ENCODE measurements at regions not wholly inside any gene's neighbourhood (a gene's known extent, or its start where the extent isn't known, plus 50 kb on each side); places are given as distances from the start of the nearest gene placed in this dataset.
"Not testable (repeated sequence)": the region's sequence is repeated elsewhere in the genome, so short reads cannot be mapped to it uniquely, and the experiment has no call there.

- CTCF ChIA-PET: no interaction called here
- no peak for DNase-seq
- WGBS (ENCODE audit: insufficient coverage): no CpG with 5 or more reads among the region's 1 CpG
These were observed 240.2 kb upstream of the LYPLAL1 start for GRCh38 chr1:218933513-218933912.

GRCh38 chr1:218935408-218935807 lies 238.3 kb upstream of the LYPLAL1 start:
- H3K4me1 ChIP-seq (ENCODE audit: control extremely low read depth in 1 of 4, control insufficient read depth in 4 of 4, insufficient read depth in 4 of 4, low read length in 3 of 4); H3K4me3 ChIP-seq (ENCODE audit: control insufficient read depth in 1 of 7, extremely low read depth in 1 of 7, insufficient read depth in 4 of 7, low read depth in 2 of 7, low read length in 6 of 7); POLR2A ChIA-PET; H3K9me3 ChIP-seq (ENCODE audit: control extremely low read depth in 1 of 5, control insufficient read depth in 4 of 5, insufficient read depth in 2 of 5, low read depth in 1 of 5, low read length in 4 of 5); H3K27me3 ChIP-seq (replicated peaks in 2 of 5; ENCODE audit: control insufficient read depth in 4 of 5, insufficient read depth in 5 of 5, low read length in 4 of 5); DNase-seq; H3K27ac ChIP-seq (ENCODE audit: insufficient read depth in 1 of 2, low read depth in 1 of 2, low read length in 2 of 2, poor library complexity in 1 of 2, severe bottlenecking in 2 of 2); H3K36me3 ChIP-seq (ENCODE audit: control insufficient read depth in 4 of 4, insufficient read depth in 4 of 4, low read length in 3 of 4): not testable (repeated sequence)
- WGBS (ENCODE audit: insufficient coverage): 100% methylated on average over 1 of the region's 2 CpGs
- CTCF ChIA-PET: interaction anchor here (1.2 kb wide), 1 partner anchor 8 kb away, joined by 3 read pairs; no protein-coding TSS in a partner anchor

More at GRCh38 chr1:218933513-218933912, 240.2 kb upstream of the LYPLAL1 start:
- POLR2A ChIA-PET: no interaction called here
- Histone ChIP-seq H3K9me3 (ENCODE audit: control extremely low read depth in 1 of 5, control insufficient read depth in 4 of 5, insufficient read depth in 2 of 5, low read depth in 1 of 5, low read length in 4 of 5) (no peaks in the 10 kb centered on the region), H3K4me1 (ENCODE audit: control extremely low read depth in 1 of 4, control insufficient read depth in 4 of 4, insufficient read depth in 4 of 4, low read length in 3 of 4) (no peaks in the 10 kb centered on the region), H3K4me3 (ENCODE audit: control insufficient read depth in 1 of 7, extremely low read depth in 1 of 7, insufficient read depth in 4 of 7, low read depth in 2 of 7, low read length in 6 of 7) (no peak overlapping the region), H3K36me3 (ENCODE audit: control insufficient read depth in 4 of 4, insufficient read depth in 4 of 4, low read length in 3 of 4) (no peaks in the 10 kb centered on the region), H3K27ac (ENCODE audit: insufficient read depth in 1 of 2, low read depth in 1 of 2, low read length in 2 of 2, poor library complexity in 1 of 2, severe bottlenecking in 2 of 2) (no peak overlapping the region), H3K27me3 (replicated peaks in 2 of 5; ENCODE audit: control insufficient read depth in 4 of 5, insufficient read depth in 5 of 5, low read length in 4 of 5) (peaks cover 0 to 2% (median 0%) of the 10 kb centered on the region in 5 experiments)

GRCh38 chr1:218938259-218938658 lies 235.4 kb upstream of the LYPLAL1 start:
- ChIA-PET CTCF (no interaction called here), POLR2A (no interaction called here)
- no peaks in the 10 kb centered on the region for H3K27me3 ChIP-seq (replicated peaks in 2 of 5; ENCODE audit: control insufficient read depth in 4 of 5, insufficient read depth in 5 of 5, low read length in 4 of 5)
- no peak overlapping the region for H3K4me3 ChIP-seq (ENCODE audit: control insufficient read depth in 1 of 7, extremely low read depth in 1 of 7, insufficient read depth in 4 of 7, low read depth in 2 of 7, low read length in 6 of 7)
- DNase-seq: no peak
- no peak overlapping the region for H3K27ac ChIP-seq (ENCODE audit: insufficient read depth in 1 of 2, low read depth in 1 of 2, low read length in 2 of 2, poor library complexity in 1 of 2, severe bottlenecking in 2 of 2)
- H3K36me3 ChIP-seq (ENCODE audit: control insufficient read depth in 4 of 4, insufficient read depth in 4 of 4, low read length in 3 of 4): no peaks in the 10 kb centered on the region
- peaks cover 0 to 4% (median 0%) of the 10 kb centered on the region in 5 experiments for H3K9me3 ChIP-seq (ENCODE audit: control extremely low read depth in 1 of 5, control insufficient read depth in 4 of 5, insufficient read depth in 2 of 5, low read depth in 1 of 5, low read length in 4 of 5)
- H3K4me1 ChIP-seq (ENCODE audit: control extremely low read depth in 1 of 4, control insufficient read depth in 4 of 4, insufficient read depth in 4 of 4, low read length in 3 of 4): no peaks in the 10 kb centered on the region
- WGBS (ENCODE audit: insufficient coverage): no CpG with 5 or more reads among the region's 1 CpG

- no CpG with 5 or more reads among the region's 3 CpGs for WGBS (ENCODE audit: insufficient coverage)
- Histone ChIP-seq H3K36me3 (ENCODE audit: control insufficient read depth in 4 of 4, insufficient read depth in 4 of 4, low read length in 3 of 4) (no peaks in the 10 kb centered on the region), H3K4me1 (ENCODE audit: control extremely low read depth in 1 of 4, control insufficient read depth in 4 of 4, insufficient read depth in 4 of 4, low read length in 3 of 4) (no peaks in the 10 kb centered on the region), H3K27me3 (replicated peaks in 2 of 5; ENCODE audit: control insufficient read depth in 4 of 5, insufficient read depth in 5 of 5, low read length in 4 of 5) (no peaks in the 10 kb centered on the region), H3K4me3 (ENCODE audit: control insufficient read depth in 1 of 7, extremely low read depth in 1 of 7, insufficient read depth in 4 of 7, low read depth in 2 of 7, low read length in 6 of 7) (no peak overlapping the region), H3K27ac (ENCODE audit: insufficient read depth in 1 of 2, low read depth in 1 of 2, low read length in 2 of 2, poor library complexity in 1 of 2, severe bottlenecking in 2 of 2) (no peak overlapping the region), H3K9me3 (ENCODE audit: control extremely low read depth in 1 of 5, control insufficient read depth in 4 of 5, insufficient read depth in 2 of 5, low read depth in 1 of 5, low read length in 4 of 5) (peaks cover 0 to 4% (median 0%) of the 10 kb centered on the region in 5 experiments)
- POLR2A ChIA-PET: no interaction called here
- no peak for DNase-seq
- CTCF ChIA-PET: no interaction called here
These were observed 234.6 kb upstream of the LYPLAL1 start for GRCh38 chr1:218939095-218939494.

- no peak overlapping the region for H3K4me3 ChIP-seq (ENCODE audit: control insufficient read depth in 1 of 7, extremely low read depth in 1 of 7, insufficient read depth in 4 of 7, low read depth in 2 of 7, low read length in 6 of 7)
- H3K4me1 ChIP-seq (ENCODE audit: control extremely low read depth in 1 of 4, control insufficient read depth in 4 of 4, insufficient read depth in 4 of 4, low read length in 3 of 4): no peaks in the 10 kb centered on the region
- POLR2A ChIA-PET: no interaction called here
- CTCF ChIA-PET: no interaction called here
- no peaks in the 10 kb centered on the region for H3K36me3 ChIP-seq (ENCODE audit: control insufficient read depth in 4 of 4, insufficient read depth in 4 of 4, low read length in 3 of 4)
- DNase-seq: no peak
- no peaks in the 10 kb centered on the region for H3K27me3 ChIP-seq (replicated peaks in 2 of 5; ENCODE audit: control insufficient read depth in 4 of 5, insufficient read depth in 5 of 5, low read length in 4 of 5)
- H3K9me3 ChIP-seq (ENCODE audit: control extremely low read depth in 1 of 5, control insufficient read depth in 4 of 5, insufficient read depth in 2 of 5, low read depth in 1 of 5, low read length in 4 of 5): peaks cover 0 to 4% (median 0%) of the 10 kb centered on the region in 5 experiments
- 70% methylated on average over 2 of the region's 5 CpGs for WGBS (ENCODE audit: insufficient coverage)
- H3K27ac ChIP-seq (ENCODE audit: insufficient read depth in 1 of 2, low read depth in 1 of 2, low read length in 2 of 2, poor library complexity in 1 of 2, severe bottlenecking in 2 of 2): no peak overlapping the region
These were observed 231.2 kb upstream of the LYPLAL1 start for GRCh38 chr1:218942431-218942830.

GRCh38 chr1:218943371-218943770 lies 230.3 kb upstream of the LYPLAL1 start:
- Histone ChIP-seq H3K27me3 (replicated peaks in 2 of 5; ENCODE audit: control insufficient read depth in 4 of 5, insufficient read depth in 5 of 5, low read length in 4 of 5) (no peaks in the 10 kb centered on the region), H3K36me3 (ENCODE audit: control insufficient read depth in 4 of 4, insufficient read depth in 4 of 4, low read length in 3 of 4) (no peaks in the 10 kb centered on the region), H3K4me1 (ENCODE audit: control extremely low read depth in 1 of 4, control insufficient read depth in 4 of 4, insufficient read depth in 4 of 4, low read length in 3 of 4) (no peaks in the 10 kb centered on the region), H3K27ac (ENCODE audit: insufficient read depth in 1 of 2, low read depth in 1 of 2, low read length in 2 of 2, poor library complexity in 1 of 2, severe bottlenecking in 2 of 2) (no peak overlapping the region), H3K4me3 (ENCODE audit: control insufficient read depth in 1 of 7, extremely low read depth in 1 of 7, insufficient read depth in 4 of 7, low read depth in 2 of 7, low read length in 6 of 7) (no peak overlapping the region), H3K9me3 (ENCODE audit: control extremely low read depth in 1 of 5, control insufficient read depth in 4 of 5, insufficient read depth in 2 of 5, low read depth in 1 of 5, low read length in 4 of 5) (peaks cover 0 to 4% (median 0%) of the 10 kb centered on the region in 5 experiments)
- WGBS (ENCODE audit: insufficient coverage): 77% methylated on average over 2 of the region's 2 CpGs
- CTCF ChIA-PET: no interaction called here
- POLR2A ChIA-PET: no interaction called here
- DNase-seq: no peak

- Histone ChIP-seq H3K9me3 (ENCODE audit: control extremely low read depth in 1 of 5, control insufficient read depth in 4 of 5, insufficient read depth in 2 of 5, low read depth in 1 of 5, low read length in 4 of 5) (peaks cover 0 to 4% (median 0%) of the 10 kb centered on the region in 5 experiments), H3K4me1 (ENCODE audit: control extremely low read depth in 1 of 4, control insufficient read depth in 4 of 4, insufficient read depth in 4 of 4, low read length in 3 of 4) (no peaks in the 10 kb centered on the region), H3K36me3 (ENCODE audit: control insufficient read depth in 4 of 4, insufficient read depth in 4 of 4, low read length in 3 of 4) (no peaks in the 10 kb centered on the region), H3K27ac (ENCODE audit: insufficient read depth in 1 of 2, low read depth in 1 of 2, low read length in 2 of 2, poor library complexity in 1 of 2, severe bottlenecking in 2 of 2) (no peak overlapping the region), H3K4me3 (ENCODE audit: control insufficient read depth in 1 of 7, extremely low read depth in 1 of 7, insufficient read depth in 4 of 7, low read depth in 2 of 7, low read length in 6 of 7) (no peak overlapping the region), H3K27me3 (replicated peaks in 2 of 5; ENCODE audit: control insufficient read depth in 4 of 5, insufficient read depth in 5 of 5, low read length in 4 of 5) (no peaks in the 10 kb centered on the region)
- DNase-seq: no peak
- ChIA-PET CTCF (no interaction called here), POLR2A (interaction anchor here (0.6 kb wide), 1 partner anchor 961 kb away, joined by 3 read pairs; no protein-coding TSS in a partner anchor)
- WGBS (ENCODE audit: insufficient coverage): no CpG with 5 or more reads among the region's 1 CpG
These were observed 228.6 kb upstream of the LYPLAL1 start for GRCh38 chr1:218945050-218945449.
